ENCODE measurements at regions not wholly inside any gene's neighbourhood (a gene's known extent, or its start where the extent isn't known, plus 50 kb on each side); places are given as distances from the start of the nearest gene placed in this dataset.
A peak's percentile ranks its signal among the peaks of the same experiment; 100 is the strongest.
"Not testable (repeated sequence)": the region's sequence is repeated elsewhere in the genome, so short reads cannot be mapped to it uniquely, and the experiment has no call there.

GRCh38 chr18:73446502-73446901 lies 578.7 kb upstream of the NETO1 start:
- DNase-seq (ENCODE audit: low read depth): no peak

DNA sequence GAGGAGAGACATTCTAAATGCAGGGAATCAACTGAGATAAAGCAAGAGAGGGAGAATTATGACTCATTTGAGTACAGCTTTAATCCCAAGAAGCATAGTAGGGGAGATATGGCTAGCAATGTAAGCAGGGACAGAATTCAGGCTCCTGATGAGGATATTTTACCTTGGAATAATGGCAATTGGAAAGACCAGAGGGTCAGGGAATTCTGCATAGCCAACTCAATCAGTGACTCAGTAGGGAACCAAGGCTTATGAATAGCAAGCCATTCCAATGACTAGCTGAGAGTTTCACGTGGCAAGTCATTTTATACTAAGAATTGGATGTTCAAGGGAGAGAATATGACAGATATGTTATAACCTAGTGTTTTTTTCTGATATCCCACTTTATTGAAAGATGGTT lies 563.8 kb upstream of the NETO1 start:
- no peak for DNase-seq (ENCODE audit: low read depth)

DNA sequence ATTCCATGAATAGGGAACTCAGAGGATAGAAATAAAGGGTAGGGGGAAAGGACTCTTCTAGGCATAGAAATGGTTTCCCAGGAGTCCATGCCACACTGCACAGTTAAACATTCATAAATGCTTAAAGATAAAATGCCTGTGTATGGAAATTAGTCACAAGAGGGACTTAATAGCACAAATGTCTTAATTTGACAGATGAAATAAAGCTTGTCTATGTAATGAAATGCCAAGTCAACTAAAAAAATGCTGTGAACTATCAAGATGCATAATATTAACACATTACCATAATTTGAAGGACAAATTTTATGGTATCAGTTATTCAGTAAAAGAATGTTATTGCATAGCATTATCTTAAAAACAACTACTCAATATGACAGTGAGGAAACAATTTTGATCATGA lies 553.2 kb upstream of the NETO1 start:
- no peak for DNase-seq (ENCODE audit: low read depth)

- no peak for DNase-seq (ENCODE audit: low read depth)
These were observed 551.7 kb upstream of the NETO1 start for GRCh38 chr18:73419531-73419930.

DNA sequence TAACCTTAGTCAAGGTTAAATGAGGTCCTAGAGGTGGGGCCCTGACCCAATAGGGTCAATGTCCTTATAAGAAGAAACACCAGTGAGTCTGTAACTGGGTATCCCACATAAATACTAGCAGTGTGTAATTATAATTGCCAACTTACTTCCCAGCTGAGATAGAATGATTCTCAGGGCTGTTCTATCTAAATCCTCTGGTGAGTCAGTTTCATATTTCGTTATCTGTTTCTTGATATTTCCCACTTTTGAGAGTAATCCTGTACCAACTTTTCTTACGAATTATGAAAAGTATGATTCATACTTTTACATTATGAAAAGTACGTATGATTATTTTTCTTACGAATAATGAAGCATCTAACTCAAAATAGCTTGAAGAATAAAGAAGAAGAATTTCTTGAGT lies 546.8 kb upstream of the NETO1 start:
- DNase-seq (ENCODE audit: low read depth): peak; percentile 78

GRCh38 chr18:73414069-73414468 lies 546.3 kb upstream of the NETO1 start:
- DNase-seq (ENCODE audit: low read depth): no peak

DNA sequence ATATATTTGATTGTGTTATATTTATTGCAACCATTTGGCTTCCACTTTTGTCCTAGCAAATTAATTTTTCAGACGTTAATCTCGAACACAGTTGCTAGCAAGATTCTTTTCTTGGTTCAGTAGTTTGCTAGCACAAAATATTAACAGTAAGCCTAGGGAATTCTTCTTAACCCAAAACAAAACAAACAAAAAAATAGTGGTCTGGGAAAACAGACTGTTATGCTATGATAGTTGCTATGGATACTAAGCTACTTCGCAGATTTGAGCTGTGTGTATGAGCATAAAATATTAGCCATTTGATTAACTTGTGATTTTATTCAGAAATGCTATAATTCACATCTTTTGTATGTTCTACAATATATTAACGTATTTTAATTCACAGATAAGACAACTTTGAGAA lies 541.5 kb upstream of the NETO1 start:
- DNase-seq (ENCODE audit: low read depth): peak; percentile 40

GRCh38 chr18:73408469-73408868 lies 540.7 kb upstream of the NETO1 start:
- DNase-seq (ENCODE audit: low read depth): peak; percentile 23

GRCh38 chr18:73407506-73407905 lies 539.7 kb upstream of the NETO1 start:
- DNase-seq (ENCODE audit: low read depth): peak; percentile 73

DNA sequence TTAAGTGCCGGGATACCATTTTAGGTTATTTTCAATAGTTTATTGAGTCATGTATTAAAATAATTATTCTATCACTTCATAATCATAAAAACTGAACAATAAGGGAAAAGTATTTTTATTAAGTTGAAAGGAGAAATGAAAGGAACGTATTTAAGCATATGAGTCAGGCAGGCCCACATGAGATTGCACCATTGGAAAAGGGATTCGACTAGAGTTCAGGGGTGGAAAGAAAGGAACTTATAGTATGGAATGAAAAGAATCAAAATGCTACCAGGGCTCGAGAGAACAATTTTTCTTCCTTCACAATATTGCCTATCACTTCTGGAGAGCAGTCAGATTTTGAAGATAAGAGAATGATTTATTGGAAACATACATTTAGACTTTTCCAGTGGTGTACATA lies 516.5 kb upstream of the NETO1 start:
- peak; percentile 13 for DNase-seq (ENCODE audit: low read depth)

- DNase-seq (ENCODE audit: low read depth): no peak
These were observed 513.9 kb upstream of the NETO1 start for GRCh38 chr18:73381699-73382036.

- DNase-seq (ENCODE audit: low read depth): no peak
These were observed 513.4 kb upstream of the NETO1 start for GRCh38 chr18:73381016-73381698.

GRCh38 chr18:73366713-73367112 lies 498.9 kb upstream of the NETO1 start:
- peak; percentile 64 for DNase-seq (ENCODE audit: low read depth)

- peak; percentile 82 for DNase-seq (ENCODE audit: low read depth)
These were observed 497.2 kb upstream of the NETO1 start for GRCh38 chr18:73365018-73365417.

DNA sequence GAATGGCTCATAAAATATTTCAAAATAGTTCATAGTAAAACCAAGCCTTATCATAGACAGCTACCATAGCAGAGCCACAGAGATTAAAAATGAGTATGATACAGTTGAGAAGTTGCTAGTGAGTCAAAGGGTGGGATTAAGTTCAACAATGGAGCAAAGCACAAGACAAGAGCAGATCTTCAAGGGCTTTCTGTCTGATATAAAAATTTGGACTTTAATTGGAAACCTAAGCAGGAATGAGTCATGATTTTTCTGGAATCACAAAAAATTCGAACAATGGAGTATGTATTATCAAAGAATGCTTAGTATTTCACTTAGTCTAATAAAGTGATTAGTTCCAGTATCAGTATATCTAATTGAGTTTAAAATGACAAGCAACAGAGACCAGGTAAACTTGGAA lies 487.3 kb upstream of the NETO1 start:
- DNase-seq (ENCODE audit: low read depth): peak; percentile 14

GRCh38 chr18:73352546-73352945 lies 484.8 kb upstream of the NETO1 start:
- DNase-seq (ENCODE audit: low read depth): no peak

DNA sequence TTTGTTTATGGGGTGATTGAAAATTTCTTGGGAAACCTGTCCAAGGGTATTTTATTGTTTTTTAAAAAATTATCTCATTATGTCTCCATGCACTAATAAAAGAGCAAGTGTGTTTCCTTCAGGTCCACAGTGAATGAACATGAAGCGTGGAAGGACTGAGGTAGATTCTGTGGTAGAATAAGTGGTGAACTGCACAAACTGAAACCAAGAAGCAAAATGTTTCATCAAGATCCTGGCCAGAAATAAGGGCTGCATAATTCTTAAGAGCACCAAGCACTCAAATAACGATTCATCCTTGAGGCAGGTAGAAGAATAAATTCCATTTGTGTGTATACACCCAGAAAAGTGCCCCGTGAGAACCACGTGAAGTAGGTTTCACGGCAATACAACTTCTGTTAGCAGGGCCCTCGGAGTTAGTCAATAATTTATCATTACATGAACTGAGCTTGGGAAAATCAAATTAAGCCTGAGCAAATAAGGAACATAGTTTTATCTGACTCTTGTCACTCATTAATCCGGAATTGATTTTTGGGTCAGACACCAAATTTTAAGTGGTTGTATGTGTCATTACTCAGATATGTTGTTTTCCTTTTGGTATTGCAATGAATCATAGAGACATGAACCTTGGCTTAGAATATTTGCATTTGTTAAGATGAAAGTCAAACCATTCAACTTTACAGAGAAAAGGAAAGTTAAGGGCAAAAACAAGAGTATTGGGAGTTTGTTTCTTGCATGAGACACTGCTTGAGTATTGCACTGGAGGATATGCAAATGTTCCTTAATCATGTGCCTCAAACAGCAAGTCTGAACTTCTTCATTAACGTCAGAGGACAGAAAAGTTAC lies 472.6 kb upstream of the NETO1 start:
- DNase-seq (ENCODE audit: low read depth): peak; percentile 13

GRCh38 chr18:73331212-73331772 lies 463.5 kb upstream of the NETO1 start:
- no peak for DNase-seq (ENCODE audit: low read depth)

DNA sequence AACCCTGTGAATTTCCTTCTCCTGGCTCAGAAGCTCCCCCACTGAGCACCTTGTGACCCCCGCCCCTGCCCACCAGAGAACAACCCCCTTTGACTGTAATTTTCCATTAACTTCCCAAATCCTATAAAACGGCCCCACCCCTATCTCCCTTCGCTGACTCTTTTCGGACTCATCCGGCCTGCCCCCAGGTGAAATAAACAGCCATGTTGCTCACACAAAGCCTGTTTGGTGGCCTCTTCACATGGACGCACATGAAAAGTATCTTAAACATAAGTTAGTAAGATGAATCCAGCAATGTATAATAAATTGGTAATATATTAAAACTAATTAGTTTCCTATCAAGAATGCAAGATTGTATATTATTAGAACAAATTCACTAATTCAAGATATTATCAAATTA lies 462.3 kb upstream of the NETO1 start:
- not testable (repeated sequence) for DNase-seq (ENCODE audit: low read depth)

- DNase-seq (ENCODE audit: low read depth): not testable (repeated sequence)
These were observed 456.5 kb upstream of the NETO1 start for GRCh38 chr18:73324187-73324831.

- no peak for DNase-seq (ENCODE audit: low read depth)
These were observed 451.1 kb upstream of the NETO1 start for GRCh38 chr18:73318739-73319479.

GRCh38 chr18:73316513-73316912 lies 448.7 kb upstream of the NETO1 start:
- DNase-seq (ENCODE audit: low read depth): peak; percentile 39
